IMR-90 (cell line): ENCODE measurements at regions not wholly inside any gene's neighbourhood (a gene's known extent, or its start where the extent isn't known, plus 50 kb on each side); places are given as distances from the start of the nearest gene placed in this dataset.
A peak's percentile ranks its signal among the peaks of the same experiment; 100 is the strongest.

ENCODE experiments used
- ATAC-seq: fragments of 200-7000 bp; cut with Tn5 transposase; 2 replicates; pipeline ENCODE4 v1.9.1; 2020; ENCODE audit warnings: low read depth, mild to moderate bottlenecking, moderate library complexity
- BruUV-seq: library from RNA; stranded (reverse); fragments of 400-500 nt; replicated peaks from 2 replicates; lab custom pipeline; 2021; lab: Mats Ljungman, UMichigan
- CTCF ChIA-PET: fragments of 300-600 bp; formaldehyde crosslinking; extraction: SDS; loops from one replicate; lab custom pipeline; 2021; ENCODE audit warnings: antibody characterized with exemption; lab: Yijun Ruan, JAX
- POLR2A ChIA-PET: fragments of 300-600 bp; sonication (Branson Sonifier 250); formaldehyde crosslinking; loops from one replicate; lab custom pipeline; 2022; ENCODE audit warnings: antibody characterized with exemption; ENCODE audit not compliant: unreplicated experiment; lab: Charles Lee
- DNase-seq: peaks from one replicate; pipeline ENCODE4 v3.0.0; 2013
- H2AFZ ChIP-seq: replicated peaks from 2 replicates; pipeline ENCODE3; 2013; ENCODE audit warnings: low read length, mild to moderate bottlenecking; ENCODE audit not compliant: poor library complexity
- H2AK5ac ChIP-seq: 2 replicates; pipeline ENCODE4 v1.6.1; 2013; ENCODE audit warnings: low read depth, low read length, inconsistent platforms
- H2AK9ac ChIP-seq: replicated peaks from 2 replicates; pipeline ENCODE3; 2013; ENCODE audit warnings: mild to moderate bottlenecking, low read depth, low read length, moderate library complexity; ENCODE audit not compliant: poor library complexity
- H2BK120ac ChIP-seq: 2 replicates; pipeline ENCODE4 v1.6.1; 2013; ENCODE audit warnings: low read depth, low read length, inconsistent platforms
- H2BK15ac ChIP-seq: 3 replicates; pipeline ENCODE4 v1.6.1; 2013; ENCODE audit warnings: low read depth, low read length, inconsistent platforms
- H2BK20ac ChIP-seq: 2 replicates; pipeline ENCODE4 v1.6.1; 2013; ENCODE audit warnings: low read depth, mild to moderate bottlenecking, inconsistent platforms, low read length, moderate library complexity
- H2BK5ac ChIP-seq: 2 replicates; pipeline ENCODE4 v1.6.1; 2013; ENCODE audit warnings: mild to moderate bottlenecking, low read depth, low read length, inconsistent platforms; ENCODE audit not compliant: poor library complexity, severe bottlenecking
- H3K14ac ChIP-seq: replicated peaks from 2 replicates; pipeline ENCODE4 v1.6.1; 2013; ENCODE audit warnings: low read depth, low read length, inconsistent platforms
- H3K18ac ChIP-seq: 2 replicates; pipeline ENCODE4 v1.6.1; 2013; ENCODE audit warnings: low read depth, low read length, control low read depth
- H3K23ac ChIP-seq: 2 replicates; pipeline ENCODE4 v1.6.1; 2013; ENCODE audit warnings: low read depth, low read length, inconsistent platforms
- H3K27ac ChIP-seq: 2 replicates; pipeline ENCODE4 v1.5.1; 2013; ENCODE audit warnings: mild to moderate bottlenecking, control low read depth, low read length; ENCODE audit not compliant: insufficient read depth
- H3K27me3 ChIP-seq: 2 replicates; pipeline ENCODE4 v1.6.1; 2013; ENCODE audit warnings: low read length; ENCODE audit not compliant: control insufficient read depth, insufficient read depth
- H3K36me3 ChIP-seq: 2 replicates; pipeline ENCODE4 v1.6.1; 2013; ENCODE audit warnings: low read length, mixed read lengths; ENCODE audit not compliant: control insufficient read depth, insufficient read depth
- H3K4ac ChIP-seq: 2 replicates; pipeline ENCODE4 v1.6.1; 2013; ENCODE audit warnings: low read depth, low read length, inconsistent platforms
- H3K4me1 ChIP-seq: 2 replicates; pipeline ENCODE4 v1.6.1; 2013; ENCODE audit warnings: low read length, mixed read lengths; ENCODE audit not compliant: control insufficient read depth, insufficient read depth
- H3K4me2 ChIP-seq: 2 replicates; pipeline ENCODE4 v1.6.1; 2013; ENCODE audit warnings: low read depth, mild to moderate bottlenecking, control low read depth, low read length, moderate library complexity
- H3K4me3 ChIP-seq: 2 replicates; pipeline ENCODE4 v1.5.1; 2013; ENCODE audit warnings: low read depth, mild to moderate bottlenecking, control low read depth, low read length, moderate library complexity; ENCODE audit not compliant: insufficient read depth
- H3K56ac ChIP-seq: 2 replicates; pipeline ENCODE4 v1.6.1; 2013; ENCODE audit warnings: low read length, inconsistent platforms; ENCODE audit not compliant: insufficient read depth; ENCODE audit errors: extremely low read depth
- H3K79me1 ChIP-seq, 2 experiments: 2 replicates each; pipeline ENCODE4 v1.6.1; 2013; ENCODE audit warnings: low read length in 2 of 2, inconsistent platforms in 1 of 2, low read depth in 1 of 2
- H3K9ac ChIP-seq: 2 replicates; pipeline ENCODE4 v1.6.1; 2013; ENCODE audit warnings: low read depth, low read length, control low read depth
- H3K9me1 ChIP-seq: 2 replicates; pipeline ENCODE4 v1.6.1; 2013; ENCODE audit warnings: low read length, inconsistent platforms; ENCODE audit not compliant: insufficient read depth
- H3K9me3 ChIP-seq: 2 replicates; pipeline ENCODE4 v1.6.1; 2013; ENCODE audit warnings: low read length; ENCODE audit not compliant: control insufficient read depth, insufficient read depth
- H4K20me1 ChIP-seq: 2 replicates; pipeline ENCODE4 v1.6.1; 2013; ENCODE audit warnings: low read length, inconsistent platforms; ENCODE audit not compliant: insufficient read depth
- H4K5ac ChIP-seq: 2 replicates; pipeline ENCODE4 v1.6.1; 2013; ENCODE audit warnings: mild to moderate bottlenecking, low read depth, low read length, control low read depth
- H4K8ac ChIP-seq, 2 experiments: 2 replicates each; pipeline ENCODE4 v1.6.1; 2013; ENCODE audit warnings: low read depth in 2 of 2, low read length in 2 of 2, control low read depth in 1 of 2, inconsistent platforms in 1 of 2
- H4K91ac ChIP-seq: 2 replicates; pipeline ENCODE4 v1.6.1; 2013; ENCODE audit warnings: low read depth, low read length, inconsistent platforms; ENCODE audit not compliant: insufficient read depth
- CEBPB ChIP-seq: IDR thresholded peaks from 2 replicates; pipeline ENCODE4 v1.6.1; 2012; ENCODE audit warnings: low read depth, low read length, improper control_type of control experiment
- CHD1 ChIP-seq: IDR thresholded peaks from 2 replicates; pipeline ENCODE4 v1.6.1; 2012; ENCODE audit warnings: low read depth, low read length, improper control_type of control experiment
- POLR2A ChIP-seq: IDR thresholded peaks from 2 replicates; pipeline ENCODE4 v1.6.1; 2012; ENCODE audit warnings: mild to moderate bottlenecking, low read depth, low read length
- WGBS, 2 experiments: methylation state at CpG; one replicate each; pipeline versions ENCODE4 v1.1.5 to v1.1.7; 2013; ENCODE audit warnings: missing lambda C conversion rate in 2 of 2; ENCODE audit not compliant: insufficient read length in 1 of 2; ENCODE audit errors: extremely low coverage in 2 of 2; 5-methylcytosine and 5-hydroxymethylcytosine counted together
- dilution Hi-C: fragments of 300-500 bp; cut with HindIII; formaldehyde crosslinking; loops from one replicate; pipeline ENCODE4 v1.14.3; 2018; ENCODE audit warnings: low sequenced_read_pairs; ENCODE audit not compliant: unreplicated experiment
- in situ Hi-C: fragments of 300-500 bp; cut with MboI; formaldehyde crosslinking; loops from 3 replicates; pipeline ENCODE4 v1.14.3; 2019; ENCODE audit warnings: low sequenced_read_pairs, inconsistent platforms, mixed read lengths
- intact Hi-C: fragments of 100-400 bp; cut with micrococcal nuclease; formaldehyde crosslinking; loops from 2 replicates; pipeline ENCODE4 v1.10.0; 2022

DNA sequence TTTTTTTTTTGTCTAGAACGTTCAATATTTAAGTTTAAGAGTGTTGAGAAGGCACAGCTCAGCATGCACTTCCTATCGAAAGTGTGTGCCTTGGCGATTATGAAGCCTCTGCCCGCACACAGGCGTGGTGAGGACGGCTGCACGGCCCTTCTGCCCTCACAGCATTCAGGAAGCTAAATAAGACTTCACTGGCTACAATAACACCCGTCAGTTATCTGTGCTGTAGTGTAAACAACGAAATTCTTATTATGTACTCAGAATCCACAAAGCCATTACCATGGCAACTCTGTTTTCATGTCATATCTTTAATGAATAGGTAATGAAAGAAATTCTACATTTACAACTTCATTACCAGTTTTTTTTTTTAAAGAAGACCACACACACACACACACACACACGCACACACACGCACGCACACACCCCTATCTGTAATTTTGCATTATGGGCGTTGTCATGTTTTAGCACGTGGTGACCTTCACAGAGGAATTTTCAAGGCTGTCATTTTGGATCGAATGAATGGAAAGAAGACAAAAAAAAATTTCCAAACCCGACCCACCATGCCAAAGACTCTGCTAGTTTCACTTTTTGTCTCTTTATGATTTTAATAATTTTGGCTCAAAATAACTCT, 254.8 kb upstream of the CTBP2 start:
- TF ChIP-seq CEBPB = no peak
- no peak for TF ChIP-seq POLR2A
- TF ChIP-seq CHD1 = no peak

More for the DNA sequence above, 254.8 kb upstream of the CTBP2 start:
- Histone ChIP-seq H3K18ac (no peak overlapping the region), H4K20me1 (no peaks in the 10 kb centered on the region), H3K4me3 (no peak overlapping the region), H4K8ac (no peak overlapping the region), H3K4me1 (no peaks in the 10 kb centered on the region), H3K23ac (no peak overlapping the region), H4K91ac (no peak overlapping the region), H3K9ac (no peak overlapping the region), H3K9me1 (0 out of 2 replicates have a peak, but pooled peaks cover 2% of the 10 kb centered on the region), H4K5ac (no peak overlapping the region), H3K4me2 (peak overlapping the region; percentile 77), H2BK5ac (no peak overlapping the region), H2BK20ac (no peak overlapping the region), H2AFZ (no peak overlapping the region), H2AK5ac (no peak overlapping the region), H2BK120ac (no peak overlapping the region), H2AK9ac (no peak overlapping the region), H2BK15ac (no peak overlapping the region), H3K79me1 (no peaks in the 10 kb centered on the region), H3K9me3 (no peaks in the 10 kb centered on the region; the same call in none of the 2 replicates), H3K4ac (no peak overlapping the region), H3K27me3 (peaks cover 2% of the 10 kb centered on the region; the same call in 1 of the 2 replicates), H3K14ac (no peak overlapping the region), H3K56ac (no peak overlapping the region), H3K36me3 (no peaks in the 10 kb centered on the region), H3K27ac (no peak overlapping the region)
- ChIA-PET POLR2A (no interaction called here), CTCF (interaction anchor here (0.7 kb wide), 1 partner anchor 33 kb away, joined by 3 read pairs; no protein-coding TSS in a partner anchor)
- WGBS, 2 experiments = no CpG with 5 or more reads among the region's 16 CpGs
- DNase-seq (peak; percentile 35), ATAC-seq (peak; percentile 40; the same call in 1 of the 2 replicates)
- BruUV-seq = no TSS peak
- intact Hi-C loops = no loop called here
- in situ Hi-C loops = no loop called here
- dilution Hi-C loops = no loop called here
